T follicular helper cell (primary cell): ENCODE measurements at regions not wholly inside any gene's neighbourhood (a gene's known extent, or its start where the extent isn't known, plus 50 kb on each side); places are given as distances from the start of the nearest gene placed in this dataset.

Experiments used
- DNase-seq: peaks from one replicate; pipeline ENCODE4 v3.0.0-alpha.2; 2020; ENCODE audit warnings: low read depth

DNA sequence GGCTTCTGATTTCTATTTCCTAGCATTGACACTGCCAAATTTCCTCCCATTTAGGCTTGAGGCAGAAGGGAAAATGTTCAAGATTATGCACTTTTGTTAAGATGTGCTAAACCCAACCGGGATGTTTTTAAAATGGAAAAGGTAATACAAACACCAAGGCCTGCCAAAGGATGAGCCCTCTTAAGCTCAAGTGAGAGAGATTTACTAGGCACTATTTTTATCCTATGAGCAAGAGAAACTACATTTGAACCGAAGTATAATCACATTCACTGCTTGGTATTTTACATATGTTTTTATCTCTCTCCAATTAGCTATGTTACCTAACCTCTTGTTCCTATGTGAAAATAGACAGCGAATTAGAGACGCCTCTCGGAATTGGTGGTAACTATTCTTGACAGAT lies 295.8 kb downstream of the GABRB3 start:
- DNase-seq, result no peak

GRCh38 chr15:26475554-26475953 lies 297.3 kb downstream of the GABRB3 start:
- DNase-seq, result no peak

GRCh38 chr15:26472661-26473060 lies 300.2 kb downstream of the GABRB3 start:
- DNase-seq, result no peak

- DNase-seq, result no peak
Observed at GRCh38 chr15:26461847-26462608, 310.8 kb downstream of the GABRB3 start.

GRCh38 chr15:26460165-26460564 lies 312.7 kb downstream of the GABRB3 start:
- no peak for DNase-seq

DNA sequence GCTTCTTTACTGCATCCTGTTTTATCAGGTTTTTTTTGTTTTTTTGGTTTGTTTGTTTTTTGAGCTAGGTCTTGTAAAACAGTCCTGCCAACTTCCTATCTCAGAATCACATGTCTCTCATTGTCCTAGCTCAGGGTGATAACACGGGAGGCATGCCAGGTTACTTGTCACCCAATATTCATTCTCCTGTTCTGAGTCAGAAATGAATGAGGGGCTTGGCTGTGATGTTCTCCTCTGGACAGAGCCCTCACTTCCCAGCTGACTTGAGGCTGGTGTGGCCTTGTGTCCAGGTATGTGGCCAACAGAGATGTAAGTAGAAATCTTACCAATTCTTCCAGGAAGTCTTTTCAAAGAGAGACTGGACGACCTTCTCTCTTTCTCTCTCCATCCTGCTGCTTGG lies 317.0 kb downstream of the GABRB3 start:
- no peak for DNase-seq

- DNase-seq, result no peak
Observed at GRCh38 chr15:26453914-26454313, 319.0 kb downstream of the GABRB3 start.

DNA sequence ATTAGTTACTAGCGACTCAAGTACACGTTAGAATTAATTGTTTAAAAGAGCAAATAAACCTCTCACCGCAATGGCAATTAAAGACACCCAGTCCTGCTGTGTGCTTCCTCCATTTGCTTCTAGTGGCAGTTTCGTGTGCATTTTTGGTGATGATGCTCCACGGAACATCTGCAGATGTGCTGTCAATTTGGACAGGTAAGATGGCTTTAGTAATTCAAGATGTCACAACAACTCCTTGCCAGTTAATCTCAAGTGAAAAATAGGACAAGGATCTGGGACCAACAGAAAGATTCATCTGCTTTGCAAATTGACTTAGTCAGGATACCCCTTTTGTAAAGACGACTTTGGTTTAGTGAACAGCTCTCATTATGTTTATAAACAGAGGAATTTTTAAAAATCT lies 320.9 kb downstream of the GABRB3 start:
- DNase-seq, result no peak

- no peak for DNase-seq
Observed at GRCh38 chr15:26449291-26449690, 323.6 kb downstream of the GABRB3 start.

- no peak for DNase-seq
Observed at GRCh38 chr15:26443321-26443720, 329.5 kb downstream of the GABRB3 start.

- DNase-seq, result no peak
Observed at GRCh38 chr15:26442680-26443079, 330.2 kb downstream of the GABRB3 start.

DNA sequence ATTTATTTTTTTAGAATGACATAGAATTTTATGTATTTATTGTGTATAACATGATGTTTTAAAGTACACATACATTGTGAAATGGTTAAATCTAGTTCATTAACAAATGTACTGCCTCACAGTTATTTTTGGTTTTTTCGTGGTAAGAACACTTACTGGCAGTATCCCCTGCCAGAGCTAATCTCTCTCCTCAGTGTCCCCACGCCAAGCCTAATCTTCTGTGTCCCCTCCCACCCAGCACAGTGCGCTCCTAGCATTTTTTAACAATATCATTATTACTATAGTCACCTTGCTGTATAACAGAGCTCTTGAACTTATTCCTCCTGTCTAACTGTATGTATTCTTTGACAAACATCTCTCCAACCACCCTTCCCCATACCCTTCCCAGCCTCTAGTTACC lies 333.2 kb downstream of the GABRB3 start:
- DNase-seq, result no peak

- DNase-seq, result no peak
Observed at GRCh38 chr15:26438718-26439117, 334.1 kb downstream of the GABRB3 start.

DNA sequence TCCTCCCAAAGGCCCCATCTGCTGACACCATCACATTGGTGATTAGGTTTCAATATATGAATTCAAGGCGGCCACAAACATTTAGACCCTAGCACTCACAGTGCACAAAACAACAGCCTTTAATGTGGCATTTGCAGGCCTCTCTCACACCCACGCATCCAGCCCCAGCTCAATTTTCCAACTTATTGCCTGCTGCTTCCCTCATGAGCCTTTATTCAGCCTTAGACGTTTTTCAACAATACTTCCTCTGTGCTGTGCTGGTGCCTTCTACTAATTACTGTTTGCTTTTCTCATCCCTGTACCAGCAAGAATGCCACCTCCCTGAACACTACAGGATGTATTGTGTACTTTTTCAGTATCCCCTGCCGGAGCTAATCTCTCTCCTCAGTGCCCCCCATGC lies 334.6 kb downstream of the GABRB3 start:
- DNase-seq, result no peak

DNA sequence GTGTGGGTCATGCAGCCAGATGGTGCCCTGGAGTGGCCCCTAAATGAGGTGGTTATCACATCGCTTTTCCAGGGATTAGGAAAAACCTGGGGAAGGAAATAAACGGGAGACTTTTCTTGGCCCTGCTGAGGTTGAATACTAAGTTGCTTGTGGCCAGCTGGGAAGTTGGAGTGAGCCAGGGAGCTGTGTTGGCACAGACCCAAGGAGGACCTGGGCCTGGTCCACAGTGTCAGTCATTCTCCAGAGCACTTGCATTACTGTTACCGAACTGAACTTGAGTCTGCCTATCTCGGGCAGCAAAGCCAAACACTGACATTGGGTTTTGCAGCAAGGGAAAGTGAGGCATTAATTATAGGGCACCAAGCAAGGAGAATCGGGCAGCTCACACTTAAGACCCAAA lies 339.0 kb downstream of the GABRB3 start:
- DNase-seq, result no peak

DNA sequence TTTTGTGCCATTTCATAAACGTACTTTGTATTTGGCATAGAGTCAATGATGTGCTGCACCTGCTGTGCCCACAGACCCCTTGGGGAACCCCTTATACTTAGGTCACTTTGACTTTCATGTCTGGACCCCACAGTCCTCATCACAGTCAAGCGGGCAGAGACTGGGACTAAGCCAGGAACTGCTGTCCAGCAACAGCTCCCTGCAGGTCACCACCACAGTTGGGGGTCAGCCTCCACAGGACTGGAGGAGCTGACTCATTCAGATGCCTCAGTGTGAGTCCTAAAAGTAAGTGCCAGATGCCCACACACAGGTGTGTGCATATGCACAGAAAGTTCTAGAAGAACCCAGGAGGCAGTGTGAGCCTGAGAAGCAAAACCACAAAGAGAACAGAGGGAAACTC lies 339.8 kb downstream of the GABRB3 start:
- no peak for DNase-seq

DNA sequence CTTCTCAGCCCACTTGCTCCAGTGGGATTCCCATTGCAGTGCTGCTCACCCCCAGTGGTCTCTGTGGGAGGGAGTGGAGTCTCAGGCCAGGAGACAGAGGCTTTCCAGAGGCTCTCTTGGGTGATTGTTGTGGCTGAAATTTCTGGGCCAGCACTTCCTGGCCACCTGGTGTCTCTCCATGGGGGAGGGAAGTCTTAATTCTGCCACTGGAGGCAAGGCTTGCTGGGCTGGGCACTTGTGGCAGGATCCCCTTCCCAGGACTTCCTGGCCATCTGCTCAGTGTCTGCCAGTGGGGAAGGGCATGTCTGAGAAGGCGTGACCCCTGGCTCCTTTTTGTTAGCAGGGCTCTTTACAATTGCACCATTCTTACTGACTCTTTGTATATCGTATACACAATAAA lies 351.8 kb downstream of the GABRB3 start:
- DNase-seq, result no peak

DNA sequence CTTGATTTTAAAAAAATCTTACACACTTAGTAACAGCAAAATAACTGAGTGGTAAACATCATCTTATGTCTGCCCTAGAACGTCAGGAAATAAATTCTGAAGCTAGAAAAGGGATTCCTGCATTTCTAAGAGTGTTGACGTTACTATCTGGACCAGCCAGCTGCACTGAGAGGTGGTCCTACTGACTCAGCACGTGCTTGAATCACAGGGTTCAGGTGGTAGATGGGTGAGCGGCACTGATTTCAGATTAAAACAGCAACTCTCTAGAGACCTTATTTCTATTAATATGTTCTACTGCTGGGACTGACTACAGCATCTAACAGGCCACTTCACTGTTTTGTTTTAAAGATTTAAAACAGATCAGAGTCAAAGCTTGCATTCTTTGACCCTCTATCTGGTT lies 377.2 kb downstream of the GABRB3 start:
- DNase-seq, result no peak

- no peak for DNase-seq
Observed at GRCh38 chr15:26394801-26395200, 378.1 kb downstream of the GABRB3 start.

GRCh38 chr15:26392956-26393355 lies 379.9 kb downstream of the GABRB3 start:
- DNase-seq, result no peak

GRCh38 chr15:26391567-26392194 lies 381.2 kb downstream of the GABRB3 start:
- DNase-seq, result no peak

- DNase-seq, result no peak
Observed at GRCh38 chr15:26382444-26383072, 390.3 kb downstream of the GABRB3 start.

DNA sequence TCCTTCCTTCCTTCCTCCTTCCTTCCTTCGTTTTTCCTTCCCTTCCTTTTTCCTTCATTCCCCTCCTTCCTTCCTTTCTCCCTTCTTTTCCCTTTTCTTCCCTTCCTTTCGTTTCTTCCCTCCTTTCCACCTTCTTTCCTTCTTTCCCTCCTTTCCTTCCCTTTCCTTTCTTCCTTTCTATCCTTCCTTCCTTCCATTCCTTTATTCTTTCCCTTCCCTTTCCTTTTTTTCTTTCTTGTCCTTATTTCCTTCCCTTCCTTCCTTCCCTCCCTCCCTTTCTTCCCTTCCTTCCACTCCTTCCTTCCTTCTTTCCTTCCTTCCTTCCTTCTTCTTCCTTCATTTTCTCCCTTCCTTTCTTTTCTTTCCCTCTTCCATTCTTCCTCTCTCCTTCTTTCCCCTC lies 394.6 kb downstream of the GABRB3 start:
- no peak for DNase-seq
